AG04450 (cell line): ENCODE measurements at regions not wholly inside any gene's neighbourhood (a gene's known extent, or its start where the extent isn't known, plus 50 kb on each side); places are given as distances from the start of the nearest gene placed in this dataset.

ENCODE experiments used
- CTCF ChIA-PET: fragments of 300-600, 350-600 bp; formaldehyde crosslinking; extraction: SDS; loops from one replicate; lab custom pipeline; 2022; ENCODE audit warnings: antibody characterized with exemption, inconsistent platforms; lab: Charles Lee
- POLR2A ChIA-PET: fragments of 350-600 bp; formaldehyde crosslinking; extraction: SDS; loops from one replicate; lab custom pipeline; 2021; ENCODE audit warnings: antibody characterized with exemption, inconsistent platforms; lab: Yijun Ruan, JAX
- DNase-seq: peaks from one replicate; pipeline ENCODE4 v3.0.0-alpha.2; 2011; ENCODE audit warnings: low read depth, low spot score
- H3K27ac ChIP-seq: one replicate; pipeline ENCODE4 v1.5.1; 2012; ENCODE audit warnings: low read depth, low read length, control low read depth
- H3K27me3 ChIP-seq: one replicate; pipeline ENCODE4 v1.6.0; 2012; ENCODE audit warnings: low read length; ENCODE audit not compliant: control insufficient read depth, insufficient read depth
- H3K4me3 ChIP-seq: 2 replicates; pipeline ENCODE4 v1.5.1; 2011; ENCODE audit warnings: mild to moderate bottlenecking, low read depth, low read length, control low read depth
- H3K9me3 ChIP-seq: 2 replicates; pipeline ENCODE4 v1.5.1; 2012; ENCODE audit warnings: low read length; ENCODE audit not compliant: control insufficient read depth, insufficient read depth
- CTCF ChIP-seq: IDR thresholded peaks from 2 replicates; pipeline ENCODE4 v1.5.1; 2011; ENCODE audit warnings: low read depth, low read length, control low read depth, inconsistent platforms

- Histone ChIP-seq H3K9me3 (peaks cover 2% of the 10 kb centered on the region; the same call in 1 of the 2 replicates), H3K27ac (no peak overlapping the region), H3K4me3 (no peak overlapping the region), H3K27me3 (no peaks in the 10 kb centered on the region)
- CTCF ChIA-PET, result no interaction called here
- TF ChIP-seq CTCF, result no peak
- DNase-seq, result no peak
- POLR2A ChIA-PET, result no interaction called here
These were observed 970.2 kb downstream of the BCL11A start for GRCh38 chr2:59583173-59583765.

GRCh38 chr2:59578349-59578748 lies 975.1 kb downstream of the BCL11A start:
- ChIA-PET CTCF (no interaction called here), POLR2A (no interaction called here)
- no peak for TF ChIP-seq CTCF
- DNase-seq, result no peak
- Histone ChIP-seq H3K27ac (no peak overlapping the region), H3K9me3 (no peaks in the 10 kb centered on the region), H3K27me3 (no peaks in the 10 kb centered on the region), H3K4me3 (no peak overlapping the region)

- Histone ChIP-seq H3K27me3 (no peaks in the 10 kb centered on the region), H3K9me3 (no peaks in the 10 kb centered on the region), H3K4me3 (no peak overlapping the region), H3K27ac (no peak overlapping the region)
- no peak for DNase-seq
- POLR2A ChIA-PET, result no interaction called here
- CTCF ChIA-PET, result no interaction called here
- no peak for TF ChIP-seq CTCF
These were observed 978.3 kb downstream of the BCL11A start for GRCh38 chr2:59575191-59575590.

- Histone ChIP-seq H3K27ac (no peak overlapping the region), H3K9me3 (no peaks in the 10 kb centered on the region; the same call in 1 of the 2 replicates), H3K27me3 (no peaks in the 10 kb centered on the region), H3K4me3 (no peak overlapping the region)
- CTCF ChIA-PET, result no interaction called here
- no peak for DNase-seq
- POLR2A ChIA-PET, result no interaction called here
- no peak for TF ChIP-seq CTCF
These were observed 981.2 kb downstream of the BCL11A start for GRCh38 chr2:59572227-59572626.

- ChIA-PET CTCF (no interaction called here), POLR2A (no interaction called here)
- Histone ChIP-seq H3K27me3 (no peaks in the 10 kb centered on the region), H3K4me3 (no peak overlapping the region), H3K9me3 (no peaks in the 10 kb centered on the region; the same call in 1 of the 2 replicates), H3K27ac (no peak overlapping the region)
- TF ChIP-seq CTCF, result no peak
- no peak for DNase-seq
These were observed 982.6 kb downstream of the BCL11A start for GRCh38 chr2:59570818-59571217.
